ENCODE measurements at regions not wholly inside any gene's neighbourhood (a gene's known extent, or its start where the extent isn't known, plus 50 kb on each side); places are given as distances from the start of the nearest gene placed in this dataset.

GRCh38 chr20:12399110-12399836, 481.6 kb downstream of the BTBD3 start:
- TF ChIP-seq GATA2 (IDR thresholded peaks at IDR 0.05; ENCODE audit: low read depth, low read length): no peak
- no peak for TF ChIP-seq GATA3 (IDR thresholded peaks at IDR 0.05; ENCODE audit: low read depth, low read length)

Measured in SH-SY5Y (cell line).